Astrocyte (in vitro differentiated cells and primary cell): ENCODE measurements at regions not wholly inside any gene's neighbourhood (a gene's known extent, or its start where the extent isn't known, plus 50 kb on each side); places are given as distances from the start of the nearest gene placed in this dataset.

Source experiments
- DNase-seq: peaks from one replicate; pipeline ENCODE4 v3.0.0-alpha.2; 2010; ENCODE audit warnings: low read depth
- FAIRE-seq: peaks from 2 replicates; lab custom pipeline; 2011; peaks lifted over from hg19 to GRCh38; lab: Jason Lieb, UNC
- H2AFZ ChIP-seq: 2 replicates; pipeline ENCODE4 v1.6.0; 2012; ENCODE audit warnings: low read depth, low read length, inconsistent platforms
- H3K27ac ChIP-seq: 2 replicates; pipeline ENCODE4 v1.5.1; 2011; ENCODE audit warnings: low read depth, low read length, inconsistent platforms
- H3K27me3 ChIP-seq: 2 replicates; pipeline ENCODE4 v1.6.0; 2011; ENCODE audit warnings: low read length, inconsistent platforms; ENCODE audit not compliant: insufficient read depth
- H3K36me3 ChIP-seq: 2 replicates; pipeline ENCODE4 v1.5.1; 2011; ENCODE audit warnings: low read length, inconsistent platforms; ENCODE audit not compliant: insufficient read depth
- H3K4me1 ChIP-seq: 2 replicates; pipeline ENCODE4 v1.5.1; 2011; ENCODE audit warnings: low read length, inconsistent platforms; ENCODE audit not compliant: insufficient read depth
- H3K4me2 ChIP-seq: 2 replicates; pipeline ENCODE4 v1.6.0; 2012; ENCODE audit warnings: low read length, inconsistent platforms
- H3K4me3 ChIP-seq: 2 replicates; pipeline ENCODE4 v1.5.1; 2011; ENCODE audit warnings: low read depth, mild to moderate bottlenecking, low read length, inconsistent platforms; ENCODE audit not compliant: insufficient read depth
- H3K79me2 ChIP-seq: 2 replicates; pipeline ENCODE4 v1.6.0; 2012; ENCODE audit warnings: mild to moderate bottlenecking, low read length, inconsistent platforms; ENCODE audit not compliant: insufficient read depth
- H3K9ac ChIP-seq: 2 replicates; pipeline ENCODE4 v1.6.0; 2012; ENCODE audit warnings: mild to moderate bottlenecking, low read length, inconsistent platforms
- H3K9me3 ChIP-seq: 2 replicates; pipeline ENCODE4 v1.5.1; 2012; ENCODE audit warnings: low read depth, mild to moderate bottlenecking, low read length, inconsistent platforms; ENCODE audit not compliant: insufficient read depth
- H4K20me1 ChIP-seq: 2 replicates; pipeline ENCODE4 v1.6.0; 2012; ENCODE audit warnings: low read length, inconsistent platforms; ENCODE audit not compliant: insufficient read depth
- H3K27ac Mint-ChIP-seq: one replicate; pipeline ENCODE4 v1.8.0; 2021; ENCODE audit warnings: mild to moderate bottlenecking, mixed read lengths; ENCODE audit not compliant: unreplicated experiment
- H3K27me3 Mint-ChIP-seq: one replicate; pipeline ENCODE4 v1.8.0; 2021; ENCODE audit warnings: low read depth, mixed read lengths; ENCODE audit not compliant: unreplicated experiment
- H3K36me3 Mint-ChIP-seq: one replicate; pipeline ENCODE4 v1.8.0; 2021; ENCODE audit warnings: low read depth, mixed read lengths; ENCODE audit not compliant: unreplicated experiment
- H3K4me1 Mint-ChIP-seq: one replicate; pipeline ENCODE4 v1.8.0; 2021; ENCODE audit warnings: low read depth, mixed read lengths; ENCODE audit not compliant: unreplicated experiment
- H3K4me3 Mint-ChIP-seq: one replicate; pipeline ENCODE4 v1.8.0; 2021; ENCODE audit warnings: mild to moderate bottlenecking, moderate library complexity, mixed read lengths; ENCODE audit not compliant: unreplicated experiment
- H3K9me3 Mint-ChIP-seq: one replicate; pipeline ENCODE4 v1.8.0; 2021; ENCODE audit warnings: mild to moderate bottlenecking, mixed read lengths; ENCODE audit not compliant: unreplicated experiment
- EZH2 ChIP-seq: IDR thresholded peaks from 2 replicates; pipeline ENCODE4 v1.6.1; 2012; ENCODE audit warnings: mild to moderate bottlenecking, low read length, inconsistent platforms; ENCODE audit not compliant: insufficient read depth
- TF ChIP-seq, protein P1 (sequence below): IDR thresholded peaks from 2 replicates; pipeline ENCODE4 v1.5.1; 2011; ENCODE audit warnings: low read depth, mild to moderate bottlenecking, inconsistent platforms, low read length, moderate library complexity; ENCODE audit not compliant: insufficient read depth

DNA sequence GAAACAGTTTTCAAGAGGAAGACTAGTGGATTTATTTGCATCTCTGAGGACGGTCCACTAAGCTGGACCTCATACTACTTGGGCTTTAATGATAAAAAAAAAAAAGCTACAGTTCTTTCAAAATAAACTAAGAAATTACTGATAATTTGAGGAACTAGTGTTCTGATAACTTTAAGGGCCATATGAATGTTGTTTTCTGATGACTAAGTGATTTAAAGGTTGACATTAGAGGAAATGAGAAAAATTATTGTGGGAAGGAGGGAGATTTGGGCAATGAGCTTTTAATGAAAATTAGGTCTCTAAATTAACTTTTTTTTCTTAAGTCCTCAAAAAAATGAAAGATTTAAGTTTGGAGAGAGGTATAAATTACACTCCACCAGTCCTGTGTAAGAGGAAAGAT, 60.8 kb upstream of the IL2 start:
- Mint-ChIP-seq H3K27me3 (peaks cover 3% of the 10 kb centered on the region), H3K4me3 (no peak overlapping the region), H3K9me3 (peaks cover 6% of the 10 kb centered on the region), H3K27ac (no peak overlapping the region), H3K36me3 (no peaks in the 10 kb centered on the region), H3K4me1 (no peaks in the 10 kb centered on the region)
- Histone ChIP-seq H4K20me1 (no peaks in the 10 kb centered on the region), H3K4me2 (no peak overlapping the region), H3K27me3 (peaks cover 2% of the 10 kb centered on the region), H3K27ac (no peak overlapping the region), H2AFZ (no peak overlapping the region), H3K79me2 (no peaks in the 10 kb centered on the region), H3K4me3 (no peak overlapping the region), H3K9me3 (no peaks in the 10 kb centered on the region), H3K9ac (no peak overlapping the region), H3K4me1 (no peaks in the 10 kb centered on the region), H3K36me3 (no peaks in the 10 kb centered on the region)
- FAIRE-seq: no peak
- no peak for DNase-seq
- TF ChIP-seq, protein P1, sequence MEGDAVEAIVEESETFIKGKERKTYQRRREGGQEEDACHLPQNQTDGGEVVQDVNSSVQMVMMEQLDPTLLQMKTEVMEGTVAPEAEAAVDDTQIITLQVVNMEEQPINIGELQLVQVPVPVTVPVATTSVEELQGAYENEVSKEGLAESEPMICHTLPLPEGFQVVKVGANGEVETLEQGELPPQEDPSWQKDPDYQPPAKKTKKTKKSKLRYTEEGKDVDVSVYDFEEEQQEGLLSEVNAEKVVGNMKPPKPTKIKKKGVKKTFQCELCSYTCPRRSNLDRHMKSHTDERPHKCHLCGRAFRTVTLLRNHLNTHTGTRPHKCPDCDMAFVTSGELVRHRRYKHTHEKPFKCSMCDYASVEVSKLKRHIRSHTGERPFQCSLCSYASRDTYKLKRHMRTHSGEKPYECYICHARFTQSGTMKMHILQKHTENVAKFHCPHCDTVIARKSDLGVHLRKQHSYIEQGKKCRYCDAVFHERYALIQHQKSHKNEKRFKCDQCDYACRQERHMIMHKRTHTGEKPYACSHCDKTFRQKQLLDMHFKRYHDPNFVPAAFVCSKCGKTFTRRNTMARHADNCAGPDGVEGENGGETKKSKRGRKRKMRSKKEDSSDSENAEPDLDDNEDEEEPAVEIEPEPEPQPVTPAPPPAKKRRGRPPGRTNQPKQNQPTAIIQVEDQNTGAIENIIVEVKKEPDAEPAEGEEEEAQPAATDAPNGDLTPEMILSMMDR: no peak
- TF ChIP-seq EZH2: no peak

DNA sequence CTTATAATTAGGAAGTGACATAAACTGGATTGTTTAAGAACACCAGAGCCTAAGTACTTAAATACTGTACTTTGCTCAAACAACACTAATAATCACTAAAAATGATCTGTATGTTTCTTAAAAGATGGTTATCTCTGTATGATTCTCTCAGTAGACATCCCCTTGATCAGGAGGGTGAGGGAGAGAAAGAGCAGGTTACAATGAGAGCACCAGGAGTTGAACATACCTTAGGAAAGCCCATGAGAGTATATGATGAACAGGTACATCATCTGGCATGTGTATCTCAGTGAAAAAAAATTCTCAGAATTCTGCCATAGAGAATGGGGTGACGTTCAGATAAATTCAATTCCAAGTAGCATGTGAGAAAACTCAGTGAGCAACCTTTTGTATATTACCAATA, 59.9 kb upstream of the IL2 start:
- no peak overlapping the region for H3K9ac ChIP-seq
- DNase-seq (no peak), FAIRE-seq (no peak)
- H3K9me3 ChIP-seq: no peaks in the 10 kb centered on the region
- TF ChIP-seq EZH2: no peak
- TF ChIP-seq, protein P1: no peak
- H3K79me2 ChIP-seq: no peaks in the 10 kb centered on the region
- H3K27me3 ChIP-seq: peaks cover 2% of the 10 kb centered on the region
- H3K4me2 ChIP-seq: no peak overlapping the region
- H4K20me1 ChIP-seq: no peaks in the 10 kb centered on the region
- Mint-ChIP-seq H3K4me3 (no peak overlapping the region), H3K27ac (no peak overlapping the region), H3K9me3 (peaks cover 6% of the 10 kb centered on the region), H3K4me1 (no peaks in the 10 kb centered on the region), H3K27me3 (peaks cover 3% of the 10 kb centered on the region), H3K36me3 (no peaks in the 10 kb centered on the region)
- no peak overlapping the region for H2AFZ ChIP-seq
- no peak overlapping the region for H3K4me3 ChIP-seq
- no peaks in the 10 kb centered on the region for H3K4me1 ChIP-seq
- H3K27ac ChIP-seq: no peak overlapping the region
- no peaks in the 10 kb centered on the region for H3K36me3 ChIP-seq

DNA sequence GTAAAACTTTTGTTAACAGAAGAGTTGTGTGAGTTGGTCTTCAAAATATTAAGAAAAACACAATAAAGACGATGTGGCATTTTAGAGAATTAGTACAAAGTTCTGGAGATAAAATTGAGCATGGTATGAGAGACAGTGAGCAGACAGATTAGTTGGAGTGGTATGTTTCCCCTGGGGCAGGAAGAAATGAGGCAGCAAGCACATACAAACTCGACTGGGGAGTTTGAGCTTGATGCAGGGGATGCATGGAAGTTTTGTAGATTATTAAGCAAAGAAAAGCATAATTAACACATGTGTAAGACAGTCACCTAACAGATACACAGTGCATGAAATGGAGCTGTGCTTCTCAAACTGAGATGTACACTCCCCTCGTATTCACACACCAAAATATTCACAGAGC, 58.1 kb upstream of the IL2 start:
- no peaks in the 10 kb centered on the region for H3K4me1 ChIP-seq
- Mint-ChIP-seq H3K36me3 (no peaks in the 10 kb centered on the region), H3K4me1 (no peaks in the 10 kb centered on the region), H3K27ac (no peak overlapping the region), H3K9me3 (peaks cover 5% of the 10 kb centered on the region), H3K4me3 (no peak overlapping the region), H3K27me3 (peaks cover 3% of the 10 kb centered on the region)
- no peak overlapping the region for H2AFZ ChIP-seq
- H3K4me3 ChIP-seq: no peak overlapping the region
- no peak overlapping the region for H3K9ac ChIP-seq
- TF ChIP-seq, protein P1: no peak
- TF ChIP-seq EZH2: no peak
- no peaks in the 10 kb centered on the region for H3K79me2 ChIP-seq
- peaks cover 2% of the 10 kb centered on the region for H3K27me3 ChIP-seq
- FAIRE-seq: no peak
- no peak overlapping the region for H3K4me2 ChIP-seq
- DNase-seq: no peak
- no peak overlapping the region for H3K27ac ChIP-seq
- no peaks in the 10 kb centered on the region for H3K9me3 ChIP-seq
- H4K20me1 ChIP-seq: no peaks in the 10 kb centered on the region
- no peaks in the 10 kb centered on the region for H3K36me3 ChIP-seq
